ENCODE measurements at regions not wholly inside any gene's neighbourhood (a gene's known extent, or its start where the extent isn't known, plus 50 kb on each side); places are given as distances from the start of the nearest gene placed in this dataset.
A peak's percentile ranks its signal among the peaks of the same experiment; 100 is the strongest.

- H3K9me3 ChIP-seq (ENCODE audit: low read depth, low read length) = no peaks in the 10 kb centered on the region
- TF ChIP-seq EZH2 (IDR thresholded peaks at IDR 0.05) = no peak
- TF ChIP-seq FOXP2 (optimal IDR thresholded peaks at IDR 0.05; ENCODE audit: control extremely low read depth, extremely low read length, insufficient read depth) = no peak
- TF ChIP-seq POLR2AphosphoS5 (IDR thresholded peaks at IDR 0.05; ENCODE audit: borderline replicate concordance, low read depth, low read length) = no peak
- H3K4me3 ChIP-seq = no peak overlapping the region
- no peak overlapping the region for H3K27ac ChIP-seq
- H3K9ac ChIP-seq (ENCODE audit: insufficient read length) = no peak overlapping the region
- no peak for DNase-seq (ENCODE audit: low read depth, low spot score)
- H3K36me3 ChIP-seq (ENCODE audit: insufficient read depth, low read length) = no peaks in the 10 kb centered on the region
These were observed 144.0 kb downstream of the ADAM29 start for GRCh38 chr4:175062183-175062592.

DNA sequence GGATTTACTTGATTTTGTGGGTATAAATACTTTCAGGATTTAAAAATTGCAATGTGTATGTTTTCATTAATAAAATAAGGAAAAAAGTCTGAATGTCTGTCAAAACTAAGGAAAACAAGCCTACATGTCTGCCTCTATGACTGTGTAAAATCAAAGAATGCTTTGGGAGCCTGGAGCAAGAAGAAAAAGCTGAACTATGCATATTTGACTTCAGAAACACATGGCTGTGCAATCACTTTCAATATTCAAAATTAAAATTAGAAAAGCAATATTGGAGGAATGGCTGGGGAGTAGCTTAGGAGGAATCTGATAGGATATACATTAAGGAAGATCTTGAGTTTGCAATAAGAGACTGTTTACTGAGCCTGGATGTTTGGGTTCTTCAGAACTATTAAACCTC lies 147.1 kb downstream of the ADAM29 start:
- no peaks in the 10 kb centered on the region for H3K9me3 ChIP-seq (ENCODE audit: low read depth, low read length)
- no peak overlapping the region for H3K9ac ChIP-seq (ENCODE audit: insufficient read length)
- no peaks in the 10 kb centered on the region for H3K36me3 ChIP-seq (ENCODE audit: insufficient read depth, low read length)
- peak overlapping the region; percentile 17; the same call in 1 of the 2 replicates for H3K4me3 ChIP-seq
- no peak for DNase-seq (ENCODE audit: low read depth, low spot score)
- H3K27ac ChIP-seq = peak overlapping the region; percentile 65; the same call in 1 of the 2 replicates
- TF ChIP-seq FOXP2 (optimal IDR thresholded peaks at IDR 0.05; ENCODE audit: control extremely low read depth, extremely low read length, insufficient read depth) = no peak
- TF ChIP-seq POLR2AphosphoS5 (IDR thresholded peaks at IDR 0.05; ENCODE audit: borderline replicate concordance, low read depth, low read length) = no peak
- TF ChIP-seq EZH2 (IDR thresholded peaks at IDR 0.05) = no peak

DNA sequence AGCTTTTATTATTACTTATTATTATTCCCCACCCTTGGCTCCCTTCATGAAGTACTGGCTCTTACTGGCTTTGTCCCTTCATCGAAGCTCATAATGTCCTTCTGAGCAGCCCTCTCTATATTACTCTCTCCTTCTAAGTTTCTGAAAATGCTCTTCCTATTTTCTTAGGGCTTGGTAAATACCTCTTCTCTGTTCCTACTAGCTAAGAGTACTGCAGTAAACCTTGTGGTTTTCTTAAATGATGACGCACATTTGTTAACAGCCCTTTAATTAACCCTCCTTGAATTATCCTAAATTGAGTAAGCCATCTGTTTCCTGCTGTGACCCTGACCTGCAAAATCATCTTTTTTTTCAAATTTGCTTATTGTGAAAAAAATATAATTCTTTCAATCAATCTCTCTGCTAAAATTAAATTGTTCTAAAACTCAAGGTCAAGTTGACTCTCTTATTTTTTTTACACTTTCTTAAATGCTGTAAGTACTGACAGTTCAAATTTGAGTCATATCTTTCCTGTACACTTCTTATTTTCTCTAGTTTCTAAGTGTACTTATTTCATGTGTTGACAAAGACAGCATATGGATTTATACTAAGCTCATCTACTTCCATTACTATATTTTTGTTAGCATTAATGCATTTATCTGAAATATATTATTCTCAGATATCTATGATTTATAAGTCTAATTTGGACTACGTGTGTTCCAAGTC lies 148.9 kb downstream of the ADAM29 start:
- Histone ChIP-seq H3K27ac (no peak overlapping the region), H3K4me3 (no peak overlapping the region), H3K36me3 (ENCODE audit: insufficient read depth, low read length) (no peaks in the 10 kb centered on the region), H3K9me3 (ENCODE audit: low read depth, low read length) (no peaks in the 10 kb centered on the region), H3K9ac (ENCODE audit: insufficient read length) (no peak overlapping the region)
- DNase-seq (ENCODE audit: low read depth, low spot score) = no peak
- TF ChIP-seq POLR2AphosphoS5 (IDR thresholded peaks at IDR 0.05; ENCODE audit: borderline replicate concordance, low read depth, low read length) (no peak), FOXP2 (optimal IDR thresholded peaks at IDR 0.05; ENCODE audit: control extremely low read depth, extremely low read length, insufficient read depth) (no peak), EZH2 (IDR thresholded peaks at IDR 0.05) (no peak)

DNA sequence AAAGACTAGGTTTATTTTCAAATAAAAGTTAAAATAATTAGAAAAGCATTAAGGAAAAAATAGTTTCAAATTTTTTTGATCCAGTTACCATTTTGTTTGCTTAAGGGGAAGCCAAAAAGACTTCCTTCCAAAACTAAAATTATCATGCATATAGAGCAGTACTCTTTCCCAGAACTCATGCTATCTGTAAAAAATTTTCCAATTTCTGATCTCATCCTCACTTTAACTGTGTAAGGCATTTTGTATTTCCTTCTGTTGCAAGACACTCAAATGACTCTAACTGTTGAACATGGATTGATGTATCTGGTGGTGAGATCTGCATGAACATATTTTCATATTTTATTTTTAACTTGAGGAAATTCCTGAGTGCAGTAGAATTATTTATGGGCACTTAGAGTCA lies 150.1 kb downstream of the ADAM29 start:
- TF ChIP-seq EZH2 (IDR thresholded peaks at IDR 0.05) (no peak), POLR2AphosphoS5 (IDR thresholded peaks at IDR 0.05; ENCODE audit: borderline replicate concordance, low read depth, low read length) (no peak), FOXP2 (optimal IDR thresholded peaks at IDR 0.05; ENCODE audit: control extremely low read depth, extremely low read length, insufficient read depth) (no peak)
- no peak for DNase-seq (ENCODE audit: low read depth, low spot score)

DNA sequence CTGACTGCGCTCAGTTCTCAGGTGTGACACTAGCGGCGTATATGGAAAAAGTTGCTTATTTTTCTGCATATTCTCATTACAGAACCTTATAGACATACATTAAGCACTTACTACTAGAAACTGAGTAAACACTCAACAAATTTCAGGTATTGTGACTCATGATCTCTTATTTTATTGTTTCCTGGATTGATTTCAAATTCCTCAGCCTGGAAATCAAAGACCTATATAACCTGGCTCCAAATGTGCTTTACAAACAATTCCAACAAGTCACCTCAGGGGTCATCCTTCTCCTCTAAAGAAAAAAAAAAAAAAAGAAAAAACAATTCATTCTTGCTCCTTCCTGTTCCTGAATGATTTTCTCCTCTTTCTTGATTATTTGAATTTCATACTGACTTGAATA lies 152.3 kb downstream of the ADAM29 start:
- H3K9me3 ChIP-seq (ENCODE audit: low read depth, low read length) = no peaks in the 10 kb centered on the region
- no peak for TF ChIP-seq EZH2 (IDR thresholded peaks at IDR 0.05)
- no peak for TF ChIP-seq FOXP2 (optimal IDR thresholded peaks at IDR 0.05; ENCODE audit: control extremely low read depth, extremely low read length, insufficient read depth)
- no peak for TF ChIP-seq POLR2AphosphoS5 (IDR thresholded peaks at IDR 0.05; ENCODE audit: borderline replicate concordance, low read depth, low read length)
- no peak for DNase-seq (ENCODE audit: low read depth, low spot score)
- no peak overlapping the region for H3K27ac ChIP-seq
- no peak overlapping the region for H3K9ac ChIP-seq (ENCODE audit: insufficient read length)
- no peaks in the 10 kb centered on the region for H3K36me3 ChIP-seq (ENCODE audit: insufficient read depth, low read length)
- no peak overlapping the region for H3K4me3 ChIP-seq

More for the DNA sequence above, 150.1 kb downstream of the ADAM29 start:
- Histone ChIP-seq H3K27ac (no peak overlapping the region), H3K9ac (ENCODE audit: insufficient read length) (no peak overlapping the region), H3K9me3 (ENCODE audit: low read depth, low read length) (no peaks in the 10 kb centered on the region), H3K36me3 (ENCODE audit: insufficient read depth, low read length) (no peaks in the 10 kb centered on the region), H3K4me3 (no peak overlapping the region)

DNA sequence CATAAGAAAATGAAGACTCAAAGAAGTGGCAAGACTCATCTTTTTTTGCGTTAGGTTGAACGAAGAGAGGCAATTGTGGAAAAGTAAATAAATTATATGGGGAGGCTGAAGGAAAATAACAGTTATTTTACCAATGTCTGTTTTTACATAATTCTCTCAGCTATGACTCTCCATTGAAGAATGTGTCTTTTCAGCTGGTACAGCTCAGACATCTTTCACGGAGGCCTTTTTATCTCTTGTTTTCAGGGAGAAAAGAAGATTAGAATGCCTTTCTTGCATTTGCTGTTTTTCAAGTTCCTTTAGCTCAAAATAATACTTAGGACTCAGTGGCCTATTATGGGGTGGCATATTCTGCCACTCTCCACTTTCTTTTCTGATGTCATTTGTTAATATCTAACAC lies 153.0 kb downstream of the ADAM29 start:
- no peak overlapping the region for H3K27ac ChIP-seq
- H3K9ac ChIP-seq (ENCODE audit: insufficient read length) = no peak overlapping the region
- no peaks in the 10 kb centered on the region for H3K9me3 ChIP-seq (ENCODE audit: low read depth, low read length)
- H3K36me3 ChIP-seq (ENCODE audit: insufficient read depth, low read length) = no peaks in the 10 kb centered on the region
- TF ChIP-seq EZH2 (IDR thresholded peaks at IDR 0.05) (no peak), FOXP2 (optimal IDR thresholded peaks at IDR 0.05; ENCODE audit: control extremely low read depth, extremely low read length, insufficient read depth) (no peak), POLR2AphosphoS5 (IDR thresholded peaks at IDR 0.05; ENCODE audit: borderline replicate concordance, low read depth, low read length) (no peak)
- H3K4me3 ChIP-seq = no peak overlapping the region
- no peak for DNase-seq (ENCODE audit: low read depth, low spot score)

GRCh38 chr4:175087145-175087544 lies 169.0 kb downstream of the ADAM29 start:
- no peak for DNase-seq (ENCODE audit: low read depth, low spot score)
- no peaks in the 10 kb centered on the region for H3K9me3 ChIP-seq (ENCODE audit: low read depth, low read length)
- no peak overlapping the region for H3K4me3 ChIP-seq
- H3K9ac ChIP-seq (ENCODE audit: insufficient read length) = no peak overlapping the region
- H3K27ac ChIP-seq = no peak overlapping the region
- no peak for TF ChIP-seq POLR2AphosphoS5 (IDR thresholded peaks at IDR 0.05; ENCODE audit: borderline replicate concordance, low read depth, low read length)
- TF ChIP-seq EZH2 (IDR thresholded peaks at IDR 0.05) = no peak
- TF ChIP-seq FOXP2 (optimal IDR thresholded peaks at IDR 0.05; ENCODE audit: control extremely low read depth, extremely low read length, insufficient read depth) = no peak
- H3K36me3 ChIP-seq (ENCODE audit: insufficient read depth, low read length) = no peaks in the 10 kb centered on the region

DNA sequence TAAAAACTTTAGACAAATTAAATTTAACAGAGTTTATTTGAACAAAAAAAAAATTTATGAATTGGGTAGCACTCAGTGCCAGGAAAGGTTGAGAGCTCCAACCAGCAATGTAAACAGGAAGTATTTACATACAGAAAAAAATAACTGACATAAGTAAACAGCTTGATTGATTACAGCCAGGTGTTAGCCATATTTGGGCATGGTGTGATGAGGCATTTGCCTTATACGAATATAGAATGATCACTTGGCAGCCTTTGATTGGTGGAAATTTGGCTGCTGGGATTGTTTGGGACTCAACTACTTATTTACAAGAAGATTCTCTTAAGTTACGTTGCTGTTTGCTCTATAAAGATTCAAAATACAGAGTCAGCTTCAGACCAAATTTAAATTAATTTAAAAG lies 172.0 kb downstream of the ADAM29 start:
- Histone ChIP-seq H3K4me3 (no peak overlapping the region), H3K27ac (no peak overlapping the region), H3K36me3 (ENCODE audit: insufficient read depth, low read length) (no peaks in the 10 kb centered on the region), H3K9me3 (ENCODE audit: low read depth, low read length) (no peaks in the 10 kb centered on the region), H3K9ac (ENCODE audit: insufficient read length) (no peak overlapping the region)
- DNase-seq (ENCODE audit: low read depth, low spot score) = no peak
- no peak for TF ChIP-seq EZH2 (IDR thresholded peaks at IDR 0.05)
- no peak for TF ChIP-seq POLR2AphosphoS5 (IDR thresholded peaks at IDR 0.05; ENCODE audit: borderline replicate concordance, low read depth, low read length)
- TF ChIP-seq FOXP2 (optimal IDR thresholded peaks at IDR 0.05; ENCODE audit: control extremely low read depth, extremely low read length, insufficient read depth) = no peak

DNA sequence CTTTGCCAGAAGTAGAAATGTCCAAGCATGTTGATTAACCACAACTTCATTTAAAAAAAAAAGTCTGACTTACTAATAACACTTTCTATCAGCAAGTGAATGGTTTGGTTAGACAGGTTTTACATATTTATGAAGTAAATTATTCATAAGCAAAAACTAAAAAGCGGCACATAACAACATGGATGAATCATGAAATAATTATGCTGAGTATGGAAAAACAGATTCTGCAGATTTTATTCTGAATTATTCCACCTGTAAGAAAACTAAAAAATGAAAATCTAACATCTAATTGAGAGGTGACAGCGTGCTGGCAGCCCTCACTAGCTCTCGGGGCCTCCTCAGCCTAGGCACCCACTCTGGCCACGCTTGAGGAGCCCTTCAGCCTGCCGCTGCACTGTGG lies 173.5 kb downstream of the ADAM29 start:
- no peak for DNase-seq (ENCODE audit: low read depth, low spot score)
- Histone ChIP-seq H3K4me3 (no peak overlapping the region), H3K9me3 (ENCODE audit: low read depth, low read length) (no peaks in the 10 kb centered on the region), H3K36me3 (ENCODE audit: insufficient read depth, low read length) (no peaks in the 10 kb centered on the region), H3K27ac (no peak overlapping the region), H3K9ac (ENCODE audit: insufficient read length) (no peak overlapping the region)
- no peak for TF ChIP-seq POLR2AphosphoS5 (IDR thresholded peaks at IDR 0.05; ENCODE audit: borderline replicate concordance, low read depth, low read length)
- TF ChIP-seq FOXP2 (optimal IDR thresholded peaks at IDR 0.05; ENCODE audit: control extremely low read depth, extremely low read length, insufficient read depth) = no peak
- TF ChIP-seq EZH2 (IDR thresholded peaks at IDR 0.05) = no peak

Data from SK-N-MC (cell line).